Stimulated activated CD4-positive, alpha-beta T cell treated with anti-CD3 and anti-CD28 coated beads, Interleukin-1b, Interleukin-23, amount 100 ng/mL, for 4 hours (primary cell): ENCODE measurements at regions not wholly inside any gene's neighbourhood (a gene's known extent, or its start where the extent isn't known, plus 50 kb on each side); places are given as distances from the start of the nearest gene placed in this dataset.
"Not testable (repeated sequence)": the region's sequence is repeated elsewhere in the genome, so short reads cannot be mapped to it uniquely, and the experiment has no call there.

Experiments used
- DNase-seq, 2 donors: peaks; one replicate each; pipeline ENCODE4 v3.0.0-alpha.2; 2020; ENCODE audit warnings: low read depth in 2 of 2

GRCh38 chr2:111529022-111529421 lies 355.0 kb downstream of the ANAPC1 start:
- not testable (repeated sequence) for DNase-seq

GRCh38 chr2:111530239-111530965 lies 353.6 kb downstream of the ANAPC1 start:
- not testable (repeated sequence) for DNase-seq

- DNase-seq, result not testable (repeated sequence)
Observed at GRCh38 chr2:111532682-111533556, 351.1 kb downstream of the ANAPC1 start.

- not testable (repeated sequence) for DNase-seq
Observed at GRCh38 chr2:111533557-111534247, 350.3 kb downstream of the ANAPC1 start.

- DNase-seq, result no peak
Observed at GRCh38 chr2:111534910-111535352, 349.1 kb downstream of the ANAPC1 start.

GRCh38 chr2:111535404-111535803 lies 348.6 kb downstream of the ANAPC1 start:
- no peak for DNase-seq

- DNase-seq, result no peak
Observed at GRCh38 chr2:111537078-111537655, 346.8 kb downstream of the ANAPC1 start.

GRCh38 chr2:111539991-111540390 lies 344.0 kb downstream of the ANAPC1 start:
- not testable (repeated sequence) for DNase-seq

- DNase-seq, result not testable (repeated sequence)
Observed at GRCh38 chr2:111542120-111542774, 341.7 kb downstream of the ANAPC1 start.

- DNase-seq, result not testable (repeated sequence)
Observed at GRCh38 chr2:111544006-111544405, 340.0 kb downstream of the ANAPC1 start.

- DNase-seq, result not testable (repeated sequence)
Observed at GRCh38 chr2:111545723-111546431, 338.1 kb downstream of the ANAPC1 start.

GRCh38 chr2:111546578-111546977 lies 337.4 kb downstream of the ANAPC1 start:
- DNase-seq, result not testable (repeated sequence)

- DNase-seq, result not testable (repeated sequence)
Observed at GRCh38 chr2:111549174-111549573, 334.8 kb downstream of the ANAPC1 start.

GRCh38 chr2:111551428-111551827 lies 332.6 kb downstream of the ANAPC1 start:
- not testable (repeated sequence) for DNase-seq

GRCh38 chr2:111552625-111553024 lies 331.4 kb downstream of the ANAPC1 start:
- not testable (repeated sequence) for DNase-seq

- not testable (repeated sequence) for DNase-seq
Observed at GRCh38 chr2:111559301-111559700, 324.7 kb downstream of the ANAPC1 start.

- DNase-seq, result not testable (repeated sequence)
Observed at GRCh38 chr2:111559814-111560213, 324.2 kb downstream of the ANAPC1 start.

GRCh38 chr2:111566068-111566467 lies 317.9 kb downstream of the ANAPC1 start:
- DNase-seq, result not testable (repeated sequence)

- not testable (repeated sequence) for DNase-seq
Observed at GRCh38 chr2:111567233-111567632, 316.8 kb downstream of the ANAPC1 start.
